H9 (cell line): ENCODE measurements at regions not wholly inside any gene's neighbourhood (a gene's known extent, or its start where the extent isn't known, plus 50 kb on each side); places are given as distances from the start of the nearest gene placed in this dataset.

Experiments used
- DNase-seq: peaks from one replicate; pipeline ENCODE4 v3.0.0-alpha.2; 2017
- H2AFZ ChIP-seq: one replicate; pipeline ENCODE4 v1.6.1; 2013; ENCODE audit warnings: mild to moderate bottlenecking, low read length, control low read depth, moderate library complexity
- H2AK5ac ChIP-seq: 2 replicates; pipeline ENCODE4 v1.6.1; 2013; ENCODE audit warnings: low read length, control low read depth, mixed read lengths; ENCODE audit not compliant: insufficient read length
- H2BK120ac ChIP-seq: one replicate; pipeline ENCODE4 v1.6.1; 2013; ENCODE audit warnings: low read depth, mild to moderate bottlenecking, low read length, control low read depth, inconsistent platforms; ENCODE audit not compliant: poor library complexity, severe bottlenecking
- H2BK12ac ChIP-seq: 2 replicates; pipeline ENCODE4 v1.6.1; 2013; ENCODE audit warnings: low read length, control low read depth, mixed read lengths, low read depth; ENCODE audit not compliant: insufficient read length
- H2BK15ac ChIP-seq: 2 replicates; pipeline ENCODE4 v1.6.1; 2013; ENCODE audit warnings: low read depth, low read length, control low read depth
- H2BK20ac ChIP-seq: one replicate; pipeline ENCODE4 v1.6.1; 2013; ENCODE audit warnings: low read depth, mild to moderate bottlenecking, low read length, control low read depth, inconsistent platforms; ENCODE audit not compliant: poor library complexity, severe bottlenecking
- H2BK5ac ChIP-seq: 2 replicates; pipeline ENCODE4 v1.6.1; 2013; ENCODE audit warnings: low read length, control low read depth, mixed read lengths; ENCODE audit not compliant: insufficient read length
- H3K14ac ChIP-seq: 2 replicates; pipeline ENCODE4 v1.6.1; 2013; ENCODE audit warnings: low read length, control low read depth; ENCODE audit not compliant: insufficient read depth
- H3K18ac ChIP-seq: 2 replicates; pipeline ENCODE4 v1.6.1; 2013; ENCODE audit warnings: low read depth, mild to moderate bottlenecking, mixed read lengths, low read length, control low read depth; ENCODE audit not compliant: insufficient read length
- H3K23ac ChIP-seq: 2 replicates; pipeline ENCODE4 v1.6.1; 2013; ENCODE audit warnings: low read length, control low read depth, mixed read lengths, low read depth; ENCODE audit not compliant: insufficient read length
- H3K23me2 ChIP-seq: 2 replicates; pipeline ENCODE4 v1.6.1; 2013; ENCODE audit warnings: low read depth, mild to moderate bottlenecking, mixed read lengths, low read length, control low read depth; ENCODE audit not compliant: insufficient read length, poor library complexity, severe bottlenecking
- H3K27ac ChIP-seq: 2 replicates; pipeline ENCODE4 v1.5.1; 2013; ENCODE audit warnings: low read length, control low read depth, mixed read lengths, low read depth; ENCODE audit not compliant: insufficient read length
- H3K27me3 ChIP-seq: 2 replicates; pipeline ENCODE4 v1.6.1; 2013; ENCODE audit warnings: low read length, control low read depth, inconsistent platforms; ENCODE audit not compliant: insufficient read depth
- H3K4ac ChIP-seq: 2 replicates; pipeline ENCODE4 v1.6.1; 2013; ENCODE audit warnings: low read depth, mild to moderate bottlenecking, control low read depth, inconsistent platforms, low read length, moderate library complexity
- H3K4me1 ChIP-seq: 2 replicates; pipeline ENCODE4 v1.6.1; 2013; ENCODE audit warnings: low read length, control low read depth, inconsistent platforms; ENCODE audit not compliant: insufficient read depth
- H3K4me2 ChIP-seq: 2 replicates; pipeline ENCODE4 v1.6.1; 2013; ENCODE audit warnings: low read length, control low read depth, mixed read lengths; ENCODE audit not compliant: insufficient read length, insufficient read depth
- H3K56ac ChIP-seq: 2 replicates; pipeline ENCODE4 v1.6.1; 2013; ENCODE audit warnings: low read depth, mild to moderate bottlenecking, mixed read lengths, low read length, control low read depth; ENCODE audit not compliant: insufficient read length
- H3K79me1 ChIP-seq: 2 replicates; pipeline ENCODE4 v1.6.1; 2013; ENCODE audit warnings: low read depth, mild to moderate bottlenecking, moderate library complexity, low read length, control low read depth, inconsistent platforms; ENCODE audit not compliant: insufficient read depth, poor library complexity, severe bottlenecking
- H3K79me2 ChIP-seq: 2 replicates; pipeline ENCODE4 v1.6.1; 2013; ENCODE audit warnings: low read length, control low read depth, inconsistent platforms; ENCODE audit not compliant: insufficient read depth
- H3K9ac ChIP-seq: 2 replicates; pipeline ENCODE4 v1.6.1; 2013; ENCODE audit warnings: low read length, control low read depth, mixed read lengths; ENCODE audit not compliant: insufficient read length; ENCODE audit errors: extremely low read depth
- H3K9me3 ChIP-seq: one replicate; pipeline ENCODE4 v1.6.1; 2013; ENCODE audit warnings: low read depth, low read length, inconsistent platforms; ENCODE audit not compliant: control insufficient read depth
- H3T11ph ChIP-seq: one replicate; pipeline ENCODE4 v1.6.1; 2013; ENCODE audit warnings: mild to moderate bottlenecking, low read length, control low read depth, inconsistent platforms
- H4K20me1 ChIP-seq: one replicate; pipeline ENCODE4 v1.6.1; 2013; ENCODE audit not compliant: control insufficient read depth, insufficient read length, insufficient read depth
- H4K5ac ChIP-seq: 2 replicates; pipeline ENCODE4 v1.6.1; 2013; ENCODE audit warnings: low read depth, mild to moderate bottlenecking, mixed read lengths, low read length, control low read depth; ENCODE audit not compliant: insufficient read length
- H4K8ac ChIP-seq: replicated peaks from 2 replicates; pipeline ENCODE4 v1.6.1; 2013; ENCODE audit warnings: low read length, control low read depth, mixed read lengths, low read depth; ENCODE audit not compliant: insufficient read length
- H4K91ac ChIP-seq: 2 replicates; pipeline ENCODE4 v1.6.1; 2013; ENCODE audit warnings: low read depth, mild to moderate bottlenecking, moderate library complexity, mixed read lengths, low read length, control low read depth; ENCODE audit not compliant: insufficient read length
- H3K27ac Mint-ChIP-seq, 3 experiments: 2 replicates in 2 of 3; 3 replicates in 1 of 3; pipeline ENCODE4 v1.8.0; 2020 to 2021; ENCODE audit warnings: mixed read lengths in 3 of 3, mild to moderate bottlenecking in 1 of 3, moderate library complexity in 1 of 3
- H3K27me3 Mint-ChIP-seq: 2 replicates; pipeline ENCODE4 v1.8.0; 2021; ENCODE audit warnings: low read depth, mild to moderate bottlenecking, moderate library complexity, mixed read lengths
- H3K36me3 Mint-ChIP-seq, 3 experiments: 2 replicates in 2 of 3; 3 replicates in 1 of 3; pipeline ENCODE4 v1.8.0; 2020 to 2021; ENCODE audit warnings: low read depth in 3 of 3, mixed read lengths in 3 of 3; ENCODE audit not compliant: insufficient read depth in 1 of 3
- H3K4me1 Mint-ChIP-seq, 2 experiments: 2 replicates each; pipeline ENCODE4 v1.8.0; 2020; ENCODE audit warnings: mixed read lengths in 2 of 2
- H3K4me3 Mint-ChIP-seq, 2 experiments: 2 replicates in 1 of 2; 3 replicates in 1 of 2; pipeline ENCODE4 v1.8.0; 2020 to 2021; ENCODE audit warnings: mild to moderate bottlenecking in 2 of 2, mixed read lengths in 2 of 2, moderate library complexity in 1 of 2
- H3K9me3 Mint-ChIP-seq, 2 experiments: 2 replicates in 1 of 2; 3 replicates in 1 of 2; pipeline ENCODE4 v1.8.0; 2020; ENCODE audit warnings: mild to moderate bottlenecking in 2 of 2, mixed read lengths in 2 of 2, moderate library complexity in 1 of 2
- WGBS: extraction: QIAGEN DNeasy Blood & Tissue Kit; methylation state at CpG from one replicate; pipeline ENCODE4 v1.1.7; 2013; ENCODE audit warnings: missing lambda C conversion rate, low lambda C conversion rate, mixed read lengths; ENCODE audit not compliant: insufficient read length; ENCODE audit errors: extremely low coverage; 5-methylcytosine and 5-hydroxymethylcytosine counted together
- TF ChIP-seq, protein P1 (sequence below): fragments of 200-600 bp; sonication (generic); conservative IDR thresholded peaks from 3 replicates; pipeline ENCODE4 v1.8.0; 2021; ENCODE audit warnings: antibody characterized with exemption, mild to moderate bottlenecking

- no peak overlapping the region for H2BK120ac ChIP-seq
- no peaks in the 10 kb centered on the region for H3K9me3 ChIP-seq
- H3K23ac ChIP-seq = no peak overlapping the region
- no peak overlapping the region for H2BK12ac ChIP-seq
- H3K14ac ChIP-seq = no peak overlapping the region
- H4K8ac ChIP-seq = no peak overlapping the region
- peaks cover 6% of the 10 kb centered on the region; the same call in 1 of the 2 replicates for H3K4me1 ChIP-seq
- Mint-ChIP-seq H3K36me3 (peaks cover 0 to 8% (median 2%) of the 10 kb centered on the region in 3 experiments; a peak in 3 of 7 replicates), H3K4me3 (no peak overlapping the region; a peak in 1 of 5 replicates), H3K27ac (peak overlapping the region; percentile 6 to 54 (median 42); a peak in 4 of 7 replicates), H3K4me1 (peaks cover 30 to 38% of the 10 kb centered on the region in 2 experiments), H3K27me3 (no peaks in the 10 kb centered on the region), H3K9me3 (peaks cover 2 to 6% of the 10 kb centered on the region in 2 experiments; a peak in 2 of 5 replicates)
- no peak overlapping the region for H2BK15ac ChIP-seq
- H2AFZ ChIP-seq = no peak overlapping the region
- H2BK5ac ChIP-seq = no peak overlapping the region
- H4K5ac ChIP-seq = no peak overlapping the region
- no peaks in the 10 kb centered on the region for H3K79me1 ChIP-seq
- no peaks in the 10 kb centered on the region for H3K23me2 ChIP-seq
- H3K56ac ChIP-seq = no peak overlapping the region
- no peak overlapping the region for H3K4me2 ChIP-seq
- no peak overlapping the region for H3K18ac ChIP-seq
- no peak overlapping the region for H4K91ac ChIP-seq
- H3K27ac ChIP-seq = no peak overlapping the region
- no CpG with 5 or more reads among the region's 1 CpG for WGBS
- no peak for DNase-seq
- no peak overlapping the region for H3K9ac ChIP-seq
- no peaks in the 10 kb centered on the region for H4K20me1 ChIP-seq
- TF ChIP-seq, protein P1, sequence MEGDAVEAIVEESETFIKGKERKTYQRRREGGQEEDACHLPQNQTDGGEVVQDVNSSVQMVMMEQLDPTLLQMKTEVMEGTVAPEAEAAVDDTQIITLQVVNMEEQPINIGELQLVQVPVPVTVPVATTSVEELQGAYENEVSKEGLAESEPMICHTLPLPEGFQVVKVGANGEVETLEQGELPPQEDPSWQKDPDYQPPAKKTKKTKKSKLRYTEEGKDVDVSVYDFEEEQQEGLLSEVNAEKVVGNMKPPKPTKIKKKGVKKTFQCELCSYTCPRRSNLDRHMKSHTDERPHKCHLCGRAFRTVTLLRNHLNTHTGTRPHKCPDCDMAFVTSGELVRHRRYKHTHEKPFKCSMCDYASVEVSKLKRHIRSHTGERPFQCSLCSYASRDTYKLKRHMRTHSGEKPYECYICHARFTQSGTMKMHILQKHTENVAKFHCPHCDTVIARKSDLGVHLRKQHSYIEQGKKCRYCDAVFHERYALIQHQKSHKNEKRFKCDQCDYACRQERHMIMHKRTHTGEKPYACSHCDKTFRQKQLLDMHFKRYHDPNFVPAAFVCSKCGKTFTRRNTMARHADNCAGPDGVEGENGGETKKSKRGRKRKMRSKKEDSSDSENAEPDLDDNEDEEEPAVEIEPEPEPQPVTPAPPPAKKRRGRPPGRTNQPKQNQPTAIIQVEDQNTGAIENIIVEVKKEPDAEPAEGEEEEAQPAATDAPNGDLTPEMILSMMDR = no peak
- no peak overlapping the region for H3T11ph ChIP-seq
- peaks cover 2% of the 10 kb centered on the region; the same call in 1 of the 2 replicates for H3K27me3 ChIP-seq
- H2AK5ac ChIP-seq = no peak overlapping the region
- no peak overlapping the region for H2BK20ac ChIP-seq
- no peak overlapping the region for H3K4ac ChIP-seq
- no peaks in the 10 kb centered on the region for H3K79me2 ChIP-seq
Observed at GRCh38 chr2:12264146-12264545, 452.6 kb upstream of the TRIB2 start.
